Hepatocyte (in vitro differentiated cells): ENCODE measurements at regions not wholly inside any gene's neighbourhood (a gene's known extent, or its start where the extent isn't known, plus 50 kb on each side); places are given as distances from the start of the nearest gene placed in this dataset.

ENCODE experiments used
- EZH2 ChIP-seq: fragments of 200-600 bp; sonication (generic); IDR thresholded peaks from 2 replicates; pipeline ENCODE4 v1.6.1; 2016; ENCODE audit warnings: antibody characterized with exemption, mild to moderate bottlenecking, borderline replicate concordance
- EZH2phosphoT487 ChIP-seq: fragments of 200-600 bp; sonication (generic); IDR thresholded peaks from one replicate; pipeline ENCODE4 v1.6.1; 2018; ENCODE audit warnings: antibody characterized with exemption, mild to moderate bottlenecking, low read depth, moderate library complexity; ENCODE audit not compliant: unreplicated experiment, severe bottlenecking
- TF ChIP-seq, protein P1 (sequence below): fragments of 200-600 bp; sonication (generic); IDR thresholded peaks from 2 replicates; pipeline ENCODE4 v1.5.1; 2016; ENCODE audit warnings: antibody characterized with exemption, mild to moderate bottlenecking; ENCODE audit not compliant: poor library complexity

DNA sequence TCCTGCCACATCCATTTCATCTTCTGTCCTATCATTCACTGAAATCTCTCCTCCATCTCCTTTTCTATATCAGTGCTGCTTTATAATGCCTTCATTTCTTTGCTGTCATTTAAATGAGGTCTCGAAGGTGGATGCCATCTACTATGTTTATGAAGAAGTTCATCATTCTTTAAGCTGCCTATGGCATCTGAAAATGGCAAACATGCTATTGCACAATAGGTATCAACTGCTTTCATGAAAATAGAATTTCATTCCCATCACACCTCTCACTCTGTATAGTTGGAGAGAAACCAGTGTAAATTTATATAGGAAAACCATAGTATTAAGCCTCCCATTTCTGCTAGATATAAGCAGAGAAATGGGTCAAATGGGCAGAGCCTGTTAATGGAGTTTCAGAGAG is 100.2 kb downstream of the FGF9 start:
- TF ChIP-seq, protein P1, sequence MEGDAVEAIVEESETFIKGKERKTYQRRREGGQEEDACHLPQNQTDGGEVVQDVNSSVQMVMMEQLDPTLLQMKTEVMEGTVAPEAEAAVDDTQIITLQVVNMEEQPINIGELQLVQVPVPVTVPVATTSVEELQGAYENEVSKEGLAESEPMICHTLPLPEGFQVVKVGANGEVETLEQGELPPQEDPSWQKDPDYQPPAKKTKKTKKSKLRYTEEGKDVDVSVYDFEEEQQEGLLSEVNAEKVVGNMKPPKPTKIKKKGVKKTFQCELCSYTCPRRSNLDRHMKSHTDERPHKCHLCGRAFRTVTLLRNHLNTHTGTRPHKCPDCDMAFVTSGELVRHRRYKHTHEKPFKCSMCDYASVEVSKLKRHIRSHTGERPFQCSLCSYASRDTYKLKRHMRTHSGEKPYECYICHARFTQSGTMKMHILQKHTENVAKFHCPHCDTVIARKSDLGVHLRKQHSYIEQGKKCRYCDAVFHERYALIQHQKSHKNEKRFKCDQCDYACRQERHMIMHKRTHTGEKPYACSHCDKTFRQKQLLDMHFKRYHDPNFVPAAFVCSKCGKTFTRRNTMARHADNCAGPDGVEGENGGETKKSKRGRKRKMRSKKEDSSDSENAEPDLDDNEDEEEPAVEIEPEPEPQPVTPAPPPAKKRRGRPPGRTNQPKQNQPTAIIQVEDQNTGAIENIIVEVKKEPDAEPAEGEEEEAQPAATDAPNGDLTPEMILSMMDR: no peak
- TF ChIP-seq EZH2 (no peak), EZH2phosphoT487 (no peak)
